MM.1S (cell line): ENCODE measurements at regions not wholly inside any gene's neighbourhood (a gene's known extent, or its start where the extent isn't known, plus 50 kb on each side); places are given as distances from the start of the nearest gene placed in this dataset.

Experiments
- DNase-seq: peaks from one replicate; pipeline ENCODE4 v3.0.0-alpha.2; 2015
- H2AFZ ChIP-seq: fragments of 300-600 bp; sonication (generic); 2 replicates; pipeline ENCODE4 v1.6.0; 2016; ENCODE audit warnings: antibody characterized with exemption, low read length
- H3F3A ChIP-seq: fragments of 300-600 bp; sonication (generic); 2 replicates; pipeline ENCODE4 v1.6.1; 2016; ENCODE audit warnings: mild to moderate bottlenecking, antibody characterized with exemption, low read length, moderate library complexity, mixed read lengths; ENCODE audit not compliant: insufficient read depth
- H3K27ac ChIP-seq: fragments of 300-600 bp; sonication (generic); 2 replicates; pipeline ENCODE4 v1.5.1; 2016; ENCODE audit warnings: mild to moderate bottlenecking, low read length
- H3K27me3 ChIP-seq: fragments of 300-600 bp; sonication (generic); replicated peaks from 2 replicates; pipeline ENCODE4 v1.6.0; 2016; ENCODE audit warnings: low read length; ENCODE audit not compliant: insufficient read depth
- H3K36me3 ChIP-seq: fragments of 300-600 bp; sonication (generic); replicated peaks from 2 replicates; pipeline ENCODE4 v1.6.1; 2016; ENCODE audit warnings: mild to moderate bottlenecking, low read length, mixed read lengths; ENCODE audit not compliant: insufficient read depth
- H3K4me1 ChIP-seq: fragments of 300-600 bp; sonication (generic); 2 replicates; pipeline ENCODE4 v1.6.1; 2016; ENCODE audit warnings: low read length, mixed read lengths
- H3K4me2 ChIP-seq: fragments of 300-600 bp; sonication (generic); 2 replicates; pipeline ENCODE4 v1.6.0; 2016; ENCODE audit warnings: low read depth, low read length
- H3K4me3 ChIP-seq: fragments of 300-600 bp; sonication (generic); 2 replicates; pipeline ENCODE4 v1.5.1; 2016; ENCODE audit warnings: low read length, mixed read lengths
- H3K79me2 ChIP-seq: fragments of 300-600 bp; sonication (generic); 2 replicates; pipeline ENCODE4 v1.6.1; 2016; ENCODE audit warnings: mixed run types, low read length, mixed read lengths
- H3K9ac ChIP-seq: fragments of 300-600 bp; sonication (generic); 2 replicates; pipeline ENCODE4 v1.6.1; 2016; ENCODE audit warnings: low read length, mixed read lengths
- H3K9me2 ChIP-seq: fragments of 300-600 bp; sonication (generic); replicated peaks from 2 replicates; pipeline ENCODE4 v1.6.1; 2016; ENCODE audit warnings: mild to moderate bottlenecking, low read length, mixed read lengths; ENCODE audit not compliant: insufficient read depth
- H3K9me3 ChIP-seq: fragments of 300-600 bp; sonication (generic); replicated peaks from 2 replicates; pipeline ENCODE4 v1.6.1; 2016; ENCODE audit warnings: mild to moderate bottlenecking, low read length, mixed read lengths; ENCODE audit not compliant: insufficient read depth
- H4K20me1 ChIP-seq: fragments of 300-600 bp; sonication (generic); 2 replicates; pipeline ENCODE4 v1.6.1; 2016; ENCODE audit warnings: mild to moderate bottlenecking, low read length, moderate library complexity, mixed read lengths; ENCODE audit not compliant: insufficient read depth
- EZH2 ChIP-seq: fragments of 300-600 bp; sonication (generic); optimal IDR thresholded peaks from 2 replicates; pipeline ENCODE3; 2017; ENCODE audit warnings: low read depth, mild to moderate bottlenecking, antibody characterized with exemption, low read length, mixed read lengths
- EZH2phosphoT487 ChIP-seq: fragments of 300-600 bp; sonication (generic); IDR thresholded peaks from 2 replicates; pipeline ENCODE4 v1.6.1; 2018; ENCODE audit warnings: antibody characterized with exemption, low read length
- TF ChIP-seq, protein P1 (sequence below): fragments of 300-600 bp; sonication (generic); IDR thresholded peaks from 2 replicates; pipeline ENCODE4 v1.5.1; 2016; ENCODE audit warnings: antibody characterized with exemption, low read length, mixed read lengths

DNA sequence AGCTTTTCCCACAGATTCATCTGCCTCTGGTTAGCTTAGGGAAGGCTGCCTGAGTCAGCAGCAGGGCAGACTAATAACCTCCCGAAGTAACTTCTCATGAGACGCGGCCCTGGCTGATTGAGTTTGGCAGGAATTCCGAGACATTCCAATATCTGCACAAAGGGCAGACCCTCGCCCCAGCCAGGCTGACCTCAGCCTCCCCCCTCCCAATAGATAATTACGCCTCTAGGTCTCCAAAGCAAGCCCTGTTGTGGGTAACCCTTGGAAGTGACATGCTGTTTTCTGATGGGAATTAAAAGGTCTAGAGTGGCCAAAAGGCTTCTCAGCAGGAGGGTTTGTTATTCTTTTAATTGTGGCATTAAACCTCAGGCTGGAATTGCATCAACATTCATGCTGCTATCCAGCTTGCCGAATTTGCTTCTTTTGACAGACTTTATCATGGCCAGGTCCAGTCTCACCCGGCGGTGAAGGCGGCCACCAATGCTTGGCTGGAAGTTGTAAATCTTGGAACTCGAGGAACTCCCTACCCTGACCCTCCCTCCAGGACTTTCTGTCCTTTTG, 98.0 kb upstream of the SLC14A2 start:
- Histone ChIP-seq H3K4me3 (no peak overlapping the region), H3K9ac (no peak overlapping the region), H4K20me1 (no peaks in the 10 kb centered on the region), H3K9me2 (no peaks in the 10 kb centered on the region), H3K27me3 (no peaks in the 10 kb centered on the region), H3K4me2 (no peak overlapping the region), H3K4me1 (no peaks in the 10 kb centered on the region), H3F3A (no peaks in the 10 kb centered on the region), H2AFZ (no peak overlapping the region), H3K79me2 (no peaks in the 10 kb centered on the region), H3K9me3 (no peaks in the 10 kb centered on the region), H3K27ac (no peak overlapping the region), H3K36me3 (no peaks in the 10 kb centered on the region)
- no peak for DNase-seq
- TF ChIP-seq EZH2 (no peak), EZH2phosphoT487 (no peak)
- TF ChIP-seq, protein P1, sequence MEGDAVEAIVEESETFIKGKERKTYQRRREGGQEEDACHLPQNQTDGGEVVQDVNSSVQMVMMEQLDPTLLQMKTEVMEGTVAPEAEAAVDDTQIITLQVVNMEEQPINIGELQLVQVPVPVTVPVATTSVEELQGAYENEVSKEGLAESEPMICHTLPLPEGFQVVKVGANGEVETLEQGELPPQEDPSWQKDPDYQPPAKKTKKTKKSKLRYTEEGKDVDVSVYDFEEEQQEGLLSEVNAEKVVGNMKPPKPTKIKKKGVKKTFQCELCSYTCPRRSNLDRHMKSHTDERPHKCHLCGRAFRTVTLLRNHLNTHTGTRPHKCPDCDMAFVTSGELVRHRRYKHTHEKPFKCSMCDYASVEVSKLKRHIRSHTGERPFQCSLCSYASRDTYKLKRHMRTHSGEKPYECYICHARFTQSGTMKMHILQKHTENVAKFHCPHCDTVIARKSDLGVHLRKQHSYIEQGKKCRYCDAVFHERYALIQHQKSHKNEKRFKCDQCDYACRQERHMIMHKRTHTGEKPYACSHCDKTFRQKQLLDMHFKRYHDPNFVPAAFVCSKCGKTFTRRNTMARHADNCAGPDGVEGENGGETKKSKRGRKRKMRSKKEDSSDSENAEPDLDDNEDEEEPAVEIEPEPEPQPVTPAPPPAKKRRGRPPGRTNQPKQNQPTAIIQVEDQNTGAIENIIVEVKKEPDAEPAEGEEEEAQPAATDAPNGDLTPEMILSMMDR: no peak

DNA sequence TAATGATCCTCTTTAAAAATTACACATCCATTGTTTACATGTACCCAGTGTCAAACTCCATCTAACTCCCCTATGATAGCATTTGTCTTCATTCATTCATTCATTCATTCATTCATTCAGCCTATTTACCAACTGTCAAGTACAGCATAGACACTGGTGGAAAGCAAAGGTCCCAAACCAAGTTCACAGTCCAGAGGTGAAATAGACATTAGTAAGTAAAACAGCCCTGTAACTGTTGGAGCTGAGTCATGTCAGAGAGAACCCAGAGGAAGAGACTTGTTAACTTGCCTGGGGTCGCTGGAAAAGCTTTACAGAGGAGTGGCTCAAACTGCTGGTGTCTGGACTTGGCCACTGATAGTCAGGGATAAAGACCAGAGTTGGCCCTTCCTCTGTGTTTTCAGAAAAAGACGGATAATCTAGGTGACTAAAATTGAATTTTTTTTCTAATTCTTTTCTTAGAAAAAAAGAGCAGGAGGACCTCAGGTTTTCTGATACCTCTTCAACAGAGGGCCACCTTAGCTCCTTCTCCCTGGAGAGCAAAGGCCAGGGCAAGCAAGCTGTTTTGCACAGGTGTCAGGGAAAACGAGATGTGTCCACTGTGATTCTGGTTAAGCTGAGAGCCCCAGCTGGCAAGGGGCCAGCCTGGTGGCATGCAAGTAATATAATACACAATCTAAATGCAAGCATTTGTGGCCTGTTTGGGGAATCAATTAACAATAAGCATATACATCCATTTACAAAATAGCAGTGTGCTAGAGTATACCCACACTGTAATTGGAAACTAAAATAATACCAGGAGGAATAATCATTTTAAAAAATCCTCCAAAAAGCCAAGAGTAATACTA, 96.7 kb upstream of the SLC14A2 start:
- Histone ChIP-seq H3K9me3 (no peaks in the 10 kb centered on the region), H2AFZ (no peak overlapping the region), H4K20me1 (no peaks in the 10 kb centered on the region), H3K36me3 (no peaks in the 10 kb centered on the region), H3K9ac (no peak overlapping the region), H3K4me3 (no peak overlapping the region), H3K27me3 (no peaks in the 10 kb centered on the region), H3K79me2 (no peaks in the 10 kb centered on the region), H3K27ac (no peak overlapping the region), H3K4me2 (no peak overlapping the region), H3K9me2 (no peaks in the 10 kb centered on the region), H3K4me1 (no peaks in the 10 kb centered on the region), H3F3A (no peaks in the 10 kb centered on the region)
- TF ChIP-seq EZH2 (no peak), EZH2phosphoT487 (no peak)
- TF ChIP-seq, protein P1: no peak
- no peak for DNase-seq

DNA sequence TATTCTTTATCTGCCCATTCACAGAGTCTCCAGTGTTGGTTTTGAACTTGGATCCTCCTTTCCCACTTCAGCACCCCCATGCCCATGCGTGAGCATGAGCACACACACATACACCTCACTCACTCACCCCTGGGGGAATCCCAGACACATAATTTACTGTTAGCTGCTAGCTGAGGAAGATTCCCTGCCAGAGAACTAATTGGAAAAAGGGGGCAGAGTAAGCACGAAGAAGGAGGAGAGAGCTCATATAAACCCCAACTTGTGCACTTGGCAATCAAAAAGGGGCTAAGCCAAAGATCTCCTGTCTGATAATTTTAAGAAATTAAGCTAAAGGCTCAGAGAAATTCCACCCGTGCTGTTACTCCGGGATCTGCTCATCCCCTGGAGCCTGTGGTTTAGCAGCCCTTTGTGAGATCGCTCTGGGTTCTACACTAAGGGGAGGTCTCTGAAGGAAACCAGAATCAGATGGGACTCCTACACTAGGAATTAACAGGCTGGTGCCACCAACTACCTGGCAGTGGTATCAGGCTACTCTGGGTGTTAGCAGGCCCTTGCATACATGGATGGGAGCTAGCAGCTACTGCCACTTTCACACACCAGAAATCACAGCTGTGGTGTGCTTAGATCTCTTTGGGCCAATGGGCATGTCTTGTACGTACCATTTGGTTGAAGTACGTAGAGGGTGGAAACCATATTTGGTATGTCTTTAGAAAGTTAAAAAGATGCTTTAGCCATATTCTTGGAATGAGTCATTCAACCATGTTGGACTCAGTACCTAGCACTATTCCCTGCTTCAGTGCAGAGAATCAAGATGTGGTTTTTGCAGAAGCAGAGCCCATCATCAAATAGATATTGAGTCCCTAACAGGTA, 95.6 kb upstream of the SLC14A2 start:
- Histone ChIP-seq H3K36me3 (no peaks in the 10 kb centered on the region), H4K20me1 (no peaks in the 10 kb centered on the region), H3K4me1 (no peaks in the 10 kb centered on the region), H3K27ac (no peak overlapping the region), H3K9ac (no peak overlapping the region), H3K79me2 (no peaks in the 10 kb centered on the region), H3K9me3 (no peaks in the 10 kb centered on the region), H3K4me3 (no peak overlapping the region), H3K9me2 (no peaks in the 10 kb centered on the region), H3K27me3 (no peaks in the 10 kb centered on the region), H3F3A (no peaks in the 10 kb centered on the region), H2AFZ (no peak overlapping the region), H3K4me2 (no peak overlapping the region)
- no peak for TF ChIP-seq EZH2phosphoT487
- TF ChIP-seq, protein P1: no peak
- no peak for TF ChIP-seq EZH2
- no peak for DNase-seq
